ENCODE measurements at regions not wholly inside any gene's neighbourhood (a gene's known extent, or its start where the extent isn't known, plus 50 kb on each side); places are given as distances from the start of the nearest gene placed in this dataset.
"Not testable (repeated sequence)": the region's sequence is repeated elsewhere in the genome, so short reads cannot be mapped to it uniquely, and the experiment has no call there.

GRCh38 chr7:54116956-54117355, 425.2 kb upstream of the VSTM2A start:
- DNase-seq (ENCODE audit: low spot score): no peak

GRCh38 chr7:54129035-54129434, 413.1 kb upstream of the VSTM2A start:
- no peak for DNase-seq (ENCODE audit: low spot score)

GRCh38 chr7:54141576-54141975, 400.6 kb upstream of the VSTM2A start:
- DNase-seq (ENCODE audit: low spot score): no peak

- no peak for DNase-seq (ENCODE audit: low spot score)
Measured at GRCh38 chr7:54145716-54146115, 396.5 kb upstream of the VSTM2A start.

- DNase-seq (ENCODE audit: low spot score): no peak
Measured at GRCh38 chr7:54153462-54153861, 388.7 kb upstream of the VSTM2A start.

- no peak for DNase-seq (ENCODE audit: low spot score)
Measured at GRCh38 chr7:54159088-54159487, 383.1 kb upstream of the VSTM2A start.

GRCh38 chr7:54161621-54162020, 380.6 kb upstream of the VSTM2A start:
- DNase-seq (ENCODE audit: low spot score): no peak

GRCh38 chr7:54166419-54166818, 375.8 kb upstream of the VSTM2A start:
- no peak for DNase-seq (ENCODE audit: low spot score)

GRCh38 chr7:54179321-54180029, 362.7 kb upstream of the VSTM2A start:
- no peak for DNase-seq (ENCODE audit: low spot score)

GRCh38 chr7:54180796-54181195, 361.4 kb upstream of the VSTM2A start:
- DNase-seq (ENCODE audit: low spot score): no peak

- no peak for DNase-seq (ENCODE audit: low spot score)
Measured at GRCh38 chr7:54183055-54183454, 359.1 kb upstream of the VSTM2A start.

- DNase-seq (ENCODE audit: low spot score): no peak
Measured at GRCh38 chr7:54186336-54186735, 355.8 kb upstream of the VSTM2A start.

GRCh38 chr7:54187886-54188685, 354.1 kb upstream of the VSTM2A start:
- DNase-seq (ENCODE audit: low spot score): no peak

- no peak for DNase-seq (ENCODE audit: low spot score)
Measured at GRCh38 chr7:54188843-54189242, 353.3 kb upstream of the VSTM2A start.

- DNase-seq (ENCODE audit: low spot score): no peak
Measured at GRCh38 chr7:54189330-54189729, 352.8 kb upstream of the VSTM2A start.

GRCh38 chr7:54201501-54201900, 340.7 kb upstream of the VSTM2A start:
- no peak for DNase-seq (ENCODE audit: low spot score)

GRCh38 chr7:54215424-54215823, 326.8 kb upstream of the VSTM2A start:
- no peak for DNase-seq (ENCODE audit: low spot score)

GRCh38 chr7:54226030-54226429, 316.1 kb upstream of the VSTM2A start:
- DNase-seq (ENCODE audit: low spot score): not testable (repeated sequence)

- DNase-seq (ENCODE audit: low spot score): no peak
Measured at GRCh38 chr7:54242776-54243175, 299.4 kb upstream of the VSTM2A start.

- no peak for DNase-seq (ENCODE audit: low spot score)
Measured at GRCh38 chr7:54245020-54245419, 297.2 kb upstream of the VSTM2A start.

- no peak for DNase-seq (ENCODE audit: low spot score)
Measured at GRCh38 chr7:54249686-54250085, 292.5 kb upstream of the VSTM2A start.

GRCh38 chr7:54252256-54253035, 289.7 kb upstream of the VSTM2A start:
- DNase-seq (ENCODE audit: low spot score): no peak

GRCh38 chr7:54253036-54253373, 289.2 kb upstream of the VSTM2A start:
- DNase-seq (ENCODE audit: low spot score): no peak

All from Ammon's horn (tissue), 1 donor.